Naive thymus-derived CD4-positive, alpha-beta T cell (primary cell): ENCODE measurements at regions not wholly inside any gene's neighbourhood (a gene's known extent, or its start where the extent isn't known, plus 50 kb on each side); places are given as distances from the start of the nearest gene placed in this dataset.
"Not testable (repeated sequence)": the region's sequence is repeated elsewhere in the genome, so short reads cannot be mapped to it uniquely, and the experiment has no call there.

Source experiments
- ATAC-seq: fragments of 150-1000 bp; cut with Tn5 transposase; 2 replicates; pipeline ENCODE4 v1.10.0; 2021; ENCODE audit warnings: mild to moderate bottlenecking, moderate library complexity
- CTCF ChIA-PET: fragments of 350-600 bp; sonication (Branson Sonifier 250); formaldehyde crosslinking; loops from one replicate; lab custom pipeline; 2021; ENCODE audit warnings: antibody characterized with exemption; lab: Charles Lee
- POLR2A ChIA-PET: fragments of 350-600 bp; sonication (Branson Sonifier 250); formaldehyde crosslinking; loops from one replicate; lab custom pipeline; 2021; ENCODE audit warnings: antibody characterized with exemption, inconsistent platforms; lab: Charles Lee
- DNase-seq, 9 donors: peaks; one replicate each; pipeline versions ENCODE4 v3.0.0 to v3.0.0-alpha.2; 2020 to 2022; ENCODE audit warnings: mixed read lengths in 1 of 9
- H3K27ac ChIP-seq: one replicate; pipeline ENCODE4 v1.7.0; 2013; ENCODE audit warnings: mild to moderate bottlenecking, low read depth, low read length, moderate library complexity
- H3K27me3 ChIP-seq, 2 donors: one replicate each; pipeline ENCODE4 v1.7.0; 2013; ENCODE audit warnings: low read length in 2 of 2, mild to moderate bottlenecking in 2 of 2, moderate library complexity in 2 of 2; ENCODE audit not compliant: control insufficient read depth in 2 of 2, insufficient read depth in 2 of 2
- H3K36me3 ChIP-seq, 3 experiments: 1 replicate in 2 of 3; 2 replicates in 1 of 3; pipeline ENCODE4 v1.7.0; 2013; ENCODE audit warnings: low read length in 3 of 3, mild to moderate bottlenecking in 3 of 3, moderate library complexity in 1 of 3; ENCODE audit not compliant: insufficient read depth in 3 of 3, control insufficient read depth in 2 of 3
- H3K4me1 ChIP-seq, 2 donors: one replicate each; pipeline ENCODE4 v1.7.0; 2013; ENCODE audit warnings: low read length in 2 of 2, mild to moderate bottlenecking in 2 of 2, moderate library complexity in 1 of 2; ENCODE audit not compliant: control insufficient read depth in 2 of 2, insufficient read depth in 2 of 2
- H3K4me3 ChIP-seq: 2 replicates; pipeline ENCODE4 v1.7.0; 2013; ENCODE audit warnings: mild to moderate bottlenecking, low read length
- H3K9me3 ChIP-seq, 3 experiments: 1 replicate in 2 of 3; 2 replicates in 1 of 3; pipeline ENCODE4 v1.7.0; 2013; ENCODE audit warnings: low read length in 3 of 3; ENCODE audit not compliant: control insufficient read depth in 2 of 3
- H3K27ac Mint-ChIP-seq, 9 donors: one replicate each; pipeline ENCODE4 v1.8.0; 2020 to 2022; ENCODE audit warnings: mixed read lengths in 9 of 9, mild to moderate bottlenecking in 8 of 9, moderate library complexity in 5 of 9, inconsistent platforms in 2 of 9
- H3K27me3 Mint-ChIP-seq, 5 donors: one replicate each; pipeline ENCODE4 v1.8.0; 2021 to 2022; ENCODE audit warnings: mixed read lengths in 5 of 5, mild to moderate bottlenecking in 1 of 5
- H3K36me3 Mint-ChIP-seq, 5 donors: one replicate each; pipeline ENCODE4 v1.8.0; 2020 to 2022; ENCODE audit warnings: mixed read lengths in 5 of 5, mild to moderate bottlenecking in 3 of 5, inconsistent platforms in 1 of 5
- H3K4me1 Mint-ChIP-seq, 7 donors: one replicate each; pipeline ENCODE4 v1.8.0; 2020 to 2022; ENCODE audit warnings: mixed read lengths in 7 of 7, mild to moderate bottlenecking in 3 of 7, inconsistent platforms in 1 of 7
- H3K4me3 Mint-ChIP-seq, 10 donors: one replicate each; pipeline ENCODE4 v1.8.0; 2020 to 2022; ENCODE audit warnings: mild to moderate bottlenecking in 10 of 10, mixed read lengths in 10 of 10, moderate library complexity in 6 of 10, inconsistent platforms in 2 of 10
- H3K9me3 Mint-ChIP-seq, 11 donors: one replicate each; pipeline ENCODE4 v1.8.0; 2020 to 2022; ENCODE audit warnings: mixed read lengths in 11 of 11, mild to moderate bottlenecking in 4 of 11, inconsistent platforms in 1 of 11, moderate library complexity in 1 of 11
- intact Hi-C, 2 donors: fragments of 100-400 bp; cut with micrococcal nuclease; formaldehyde crosslinking; loops; one replicate each; pipeline ENCODE4 v1.15.1; 2023

- POLR2A ChIA-PET, result not testable (repeated sequence)
Measured at GRCh38 chr1:175247056-175247455, 54.5 kb upstream of the KIAA0040 start.

GRCh38 chr1:175245324-175245723 is 52.7 kb upstream of the KIAA0040 start:
- Mint-ChIP-seq H3K27me3 (peaks cover 0 to 7% (median 0%) of the 10 kb centered on the region in 5 donors), H3K4me3 (no peak overlapping the region), H3K27ac (no peak overlapping the region), H3K9me3 (peaks cover 0 to 36% (median 15%) of the 10 kb centered on the region in 11 donors), H3K4me1 (peaks cover 0 to 5% (median 0%) of the 10 kb centered on the region in 7 donors), H3K36me3 (peaks cover 0 to 18% (median 8%) of the 10 kb centered on the region in 5 donors)
- DNase-seq (no peak), ATAC-seq (no peak)
- intact Hi-C loops, result no loop called here
- no peaks in the 10 kb centered on the region for H3K4me1 ChIP-seq
- ChIA-PET CTCF (interaction anchor here (1.4 kb wide), 1 partner anchor 91 kb away, joined by 3 read pairs; no protein-coding TSS in a partner anchor), POLR2A (no interaction called here)
- H3K9me3 ChIP-seq, result peaks cover 0 to 6% (median 0%) of the 10 kb centered on the region in 3 experiments
- no peaks in the 10 kb centered on the region for H3K36me3 ChIP-seq
- H3K27me3 ChIP-seq, result no peaks in the 10 kb centered on the region
- H3K27ac ChIP-seq, result no peak overlapping the region
- H3K4me3 ChIP-seq, result no peak overlapping the region

More at GRCh38 chr1:175247056-175247455, 54.5 kb upstream of the KIAA0040 start:
- H3K27ac Mint-ChIP-seq, H3K4me3 Mint-ChIP-seq, intact Hi-C loops, CTCF ChIA-PET, H3K27me3 ChIP-seq, H3K4me3 ChIP-seq, H3K36me3 ChIP-seq, H3K9me3 ChIP-seq, DNase-seq, H3K27ac ChIP-seq, H3K4me1 ChIP-seq, H3K4me1 Mint-ChIP-seq, ATAC-seq: not testable (repeated sequence)
- Mint-ChIP-seq H3K36me3 (peaks cover 0 to 18% (median 8%) of the 10 kb centered on the region in 5 donors), H3K27me3 (peaks cover 0 to 11% (median 0%) of the 10 kb centered on the region in 5 donors), H3K9me3 (peaks cover 0 to 38% (median 12%) of the 10 kb centered on the region in 11 donors)

- H3K27ac Mint-ChIP-seq, result no peak overlapping the region
- no peaks in the 10 kb centered on the region for H3K4me1 ChIP-seq
- intact Hi-C loops, result no loop called here
- H3K36me3 Mint-ChIP-seq, result peaks cover 0 to 21% (median 8%) of the 10 kb centered on the region in 5 donors
- POLR2A ChIA-PET, result no interaction called here
- peaks cover 0 to 4% (median 0%) of the 10 kb centered on the region in 5 donors for H3K27me3 Mint-ChIP-seq
- no peaks in the 10 kb centered on the region for H3K27me3 ChIP-seq
- no peak overlapping the region for H3K4me3 ChIP-seq
- no peak overlapping the region for H3K4me3 Mint-ChIP-seq
- H3K27ac ChIP-seq, result no peak overlapping the region
- H3K9me3 ChIP-seq, result peaks cover 0 to 6% (median 0%) of the 10 kb centered on the region in 3 experiments
- DNase-seq (no peak), ATAC-seq (no peak)
- CTCF ChIA-PET, result interaction anchor here (1.4 kb wide), 1 partner anchor 90 kb away, joined by 3 read pairs; no protein-coding TSS in a partner anchor
- H3K36me3 ChIP-seq, result no peaks in the 10 kb centered on the region
- peaks cover 0 to 33% (median 15%) of the 10 kb centered on the region in 11 donors for H3K9me3 Mint-ChIP-seq
- H3K4me1 Mint-ChIP-seq, result peaks cover 0 to 5% (median 0%) of the 10 kb centered on the region in 7 donors
Measured at GRCh38 chr1:175244206-175244605, 51.6 kb upstream of the KIAA0040 start.
